Endothelial cell of umbilical vein (primary cell): ENCODE measurements at regions not wholly inside any gene's neighbourhood (a gene's known extent, or its start where the extent isn't known, plus 50 kb on each side); places are given as distances from the start of the nearest gene placed in this dataset.

Experiments used
- BruUV-seq: library from RNA; stranded (reverse); fragments of 400-500 nt; replicated peaks from 2 replicates; lab custom pipeline; 2021; lab: Mats Ljungman, UMichigan
- CTCF ChIA-PET: fragments of 300-600, 350-600 bp; sonication (Branson Sonifier 250); formaldehyde crosslinking; loops from one replicate; lab custom pipeline; 2021; ENCODE audit warnings: antibody characterized with exemption, inconsistent platforms; lab: Charles Lee
- POLR2A ChIA-PET: fragments of 300-600, 350-600 bp; sonication (Branson Sonifier 250); formaldehyde crosslinking; loops from one replicate; lab custom pipeline; 2021; ENCODE audit warnings: antibody characterized with exemption, inconsistent platforms; lab: Charles Lee
- DNase-seq: peaks from one replicate; pipeline ENCODE4 v3.0.0-alpha.2; 2011; ENCODE audit warnings: low read depth, low spot score
- FAIRE-seq: peaks from 2 replicates; lab custom pipeline; 2011; peaks lifted over from hg19 to GRCh38; lab: Jason Lieb, UNC
- H2AFZ ChIP-seq: 2 replicates; pipeline ENCODE4 v1.6.0; 2012; ENCODE audit warnings: low read depth, low read length, control low read depth, inconsistent platforms
- H3K27ac ChIP-seq: 2 replicates; pipeline ENCODE4 v1.5.1; 2011; ENCODE audit warnings: low read depth, mild to moderate bottlenecking, control low read depth, low read length, moderate library complexity; ENCODE audit not compliant: insufficient read depth
- H3K27me3 ChIP-seq, 2 experiments: 2 replicates each; pipeline versions ENCODE4 v1.6.0 to v1.6.1; 2011; ENCODE audit warnings: low read length in 2 of 2, mixed read lengths in 1 of 2; ENCODE audit not compliant: control insufficient read depth in 2 of 2, insufficient read depth in 2 of 2
- H3K36me3 ChIP-seq, 2 experiments: 2 replicates in 1 of 2; 3 replicates in 1 of 2; pipeline ENCODE4 v1.5.1; 2011; ENCODE audit warnings: low read length in 2 of 2, mild to moderate bottlenecking in 1 of 2, moderate library complexity in 1 of 2; ENCODE audit not compliant: control insufficient read depth in 2 of 2, insufficient read depth in 2 of 2; ENCODE audit errors: extremely low read depth in 1 of 2
- H3K4me1 ChIP-seq: 3 replicates; pipeline ENCODE4 v1.5.1; 2011; ENCODE audit warnings: mild to moderate bottlenecking, low read length; ENCODE audit not compliant: control insufficient read depth, insufficient read depth; ENCODE audit errors: extremely low read depth
- H3K4me2 ChIP-seq: 2 replicates; pipeline ENCODE4 v1.6.1; 2011; ENCODE audit warnings: low read length, control low read depth, mixed read lengths; ENCODE audit not compliant: insufficient read depth
- H3K4me3 ChIP-seq, 3 experiments: fragments of 200-600 bp in 1 of 3; sonication (generic), shearing (Covaris generic) in 1 of 3; replicated peaks in 1 of 3; 2 replicates each; pipeline ENCODE4 v1.5.1; 2011 to 2016; ENCODE audit warnings: control low read depth in 3 of 3, low read length in 3 of 3, mild to moderate bottlenecking in 2 of 3, inconsistent platforms in 1 of 3, low read depth in 1 of 3, moderate library complexity in 1 of 3; ENCODE audit not compliant: insufficient read depth in 1 of 3
- H3K79me2 ChIP-seq: 2 replicates; pipeline ENCODE4 v1.6.0; 2012; ENCODE audit warnings: low read length, inconsistent platforms; ENCODE audit not compliant: control insufficient read depth, insufficient read depth
- H3K9ac ChIP-seq: replicated peaks from 2 replicates; pipeline ENCODE3; 2011; ENCODE audit warnings: low read length, control low read depth; ENCODE audit not compliant: insufficient read depth; ENCODE audit errors: extremely low read depth
- H3K9me1 ChIP-seq: replicated peaks from 3 replicates; pipeline ENCODE4 v1.6.0; 2011; ENCODE audit warnings: mild to moderate bottlenecking, low read length; ENCODE audit not compliant: control insufficient read depth, insufficient read depth; ENCODE audit errors: extremely low read depth
- H3K9me3 ChIP-seq: replicated peaks from 2 replicates; pipeline ENCODE4 v1.5.1; 2012; ENCODE audit warnings: low read length, inconsistent platforms; ENCODE audit not compliant: control insufficient read depth, insufficient read depth
- H4K20me1 ChIP-seq: replicated peaks from 2 replicates; pipeline ENCODE3; 2011; ENCODE audit warnings: mild to moderate bottlenecking, low read length; ENCODE audit not compliant: control insufficient read depth, insufficient read depth; ENCODE audit errors: extremely low read depth
- CTCF ChIP-seq, 2 donors: IDR thresholded peaks; 1 replicate in 1 of 2; 2 replicates in 1 of 2; pipeline ENCODE4 v1.5.1; 2011; ENCODE audit warnings: low read length in 2 of 2, mild to moderate bottlenecking in 2 of 2, moderate library complexity in 2 of 2, control low read depth in 1 of 2, inconsistent platforms in 1 of 2, low read depth in 1 of 2; ENCODE audit not compliant: insufficient read depth in 1 of 2; ENCODE audit errors: extremely low read depth in 1 of 2
- EZH2 ChIP-seq: IDR thresholded peaks from 2 replicates; pipeline ENCODE4 v1.6.1; 2012; ENCODE audit warnings: borderline replicate concordance, low read depth, mild to moderate bottlenecking, moderate library complexity, low read length, inconsistent platforms; ENCODE audit not compliant: severe bottlenecking
- FOS ChIP-seq: IDR thresholded peaks from 2 replicates; pipeline ENCODE4 v1.6.1; 2011; ENCODE audit warnings: mild to moderate bottlenecking, low read length, moderate library complexity, borderline replicate concordance; ENCODE audit not compliant: insufficient read depth
- GATA2 ChIP-seq: IDR thresholded peaks from 2 replicates; pipeline ENCODE4 v1.7.0; 2011; ENCODE audit warnings: low read depth, mild to moderate bottlenecking, moderate library complexity, mixed read lengths, low read length; ENCODE audit not compliant: insufficient read length, insufficient read depth
- JUN ChIP-seq: IDR thresholded peaks from 2 replicates; pipeline ENCODE4 v1.6.1; 2011; ENCODE audit warnings: borderline replicate concordance, low read depth; ENCODE audit not compliant: insufficient read length, insufficient read depth
- POLR2AphosphoS5 ChIP-seq: IDR thresholded peaks from 2 replicates; pipeline ENCODE4 v1.6.1; 2012; ENCODE audit warnings: low read depth, mild to moderate bottlenecking, control low read depth, low read length, moderate library complexity; ENCODE audit not compliant: insufficient read depth
- dilution Hi-C: fragments of 300-500 bp; cut with MboI; formaldehyde crosslinking; loops from one replicate; pipeline ENCODE4 v1.15.0; 2019; ENCODE audit warnings: low sequenced_read_pairs; ENCODE audit not compliant: extremely low pct_ligation_motif_present
- intact Hi-C: fragments of 100-400 bp; cut with micrococcal nuclease; formaldehyde crosslinking; loops from one replicate; pipeline ENCODE4 v1.10.0; 2022
- TF ChIP-seq, protein P1 (sequence below): IDR thresholded peaks from 2 replicates; pipeline ENCODE4 v1.6.1; 2011; ENCODE audit not compliant: insufficient read depth, insufficient read length

DNA sequence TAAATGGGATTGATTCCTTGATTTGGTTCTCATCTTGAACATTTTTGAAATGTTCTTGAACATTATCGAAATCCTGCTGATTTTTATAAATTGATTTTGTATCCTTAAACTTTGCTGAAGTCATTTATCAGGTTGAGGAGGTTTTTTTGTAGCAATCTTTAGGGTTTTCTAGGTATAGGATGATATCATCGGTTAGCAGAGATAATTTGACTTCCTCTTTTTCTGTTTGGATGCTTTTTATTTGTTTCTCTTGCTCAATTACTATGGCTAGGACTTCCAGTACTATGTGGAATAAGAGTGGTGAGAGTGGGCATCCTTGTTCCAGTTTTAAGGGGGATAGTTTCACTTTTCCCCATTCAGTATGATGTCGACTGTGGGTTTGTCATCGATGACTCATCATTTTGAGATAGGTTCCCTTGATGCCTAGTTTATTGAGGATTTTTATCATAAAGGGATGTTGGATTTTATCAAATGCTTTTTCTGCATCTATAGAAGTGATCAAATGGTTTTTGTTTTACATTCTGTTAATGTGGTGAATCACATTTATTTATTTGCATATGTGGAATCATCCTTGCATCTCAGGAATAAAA, 201.5 kb upstream of the ZSWIM2 start:
- H2AFZ ChIP-seq = no peak overlapping the region
- ChIA-PET CTCF (no interaction called here), POLR2A (no interaction called here)
- DNase-seq (no peak), FAIRE-seq (no peak)
- H3K27me3 ChIP-seq = no peaks in the 10 kb centered on the region
- peak; percentile 26 for TF ChIP-seq FOS
- peak; percentile 59 for TF ChIP-seq JUN
- TF ChIP-seq CTCF (IDR thresholded peaks at IDR 0.05; ENCODE audit: extremely low read depth in 1 of 2, insufficient read depth in 1 of 2, low read depth in 1 of 2, low read length in 2 of 2) = no peak
- TF ChIP-seq GATA2 = no peak
- no peak for TF ChIP-seq POLR2AphosphoS5
- no TSS peak for BruUV-seq
- H3K4me2 ChIP-seq = no peak overlapping the region
- H3K9me1 ChIP-seq = no peaks in the 10 kb centered on the region
- no peaks in the 10 kb centered on the region for H3K9me3 ChIP-seq
- intact Hi-C loops = no loop called here
- no peak overlapping the region for H3K27ac ChIP-seq
- H3K9ac ChIP-seq = no peak overlapping the region
- H3K79me2 ChIP-seq = no peaks in the 10 kb centered on the region
- H4K20me1 ChIP-seq = no peaks in the 10 kb centered on the region
- no peak overlapping the region for H3K4me3 ChIP-seq
- no peaks in the 10 kb centered on the region for H3K4me1 ChIP-seq
- dilution Hi-C loops = no loop called here
- H3K36me3 ChIP-seq = no peaks in the 10 kb centered on the region

DNA sequence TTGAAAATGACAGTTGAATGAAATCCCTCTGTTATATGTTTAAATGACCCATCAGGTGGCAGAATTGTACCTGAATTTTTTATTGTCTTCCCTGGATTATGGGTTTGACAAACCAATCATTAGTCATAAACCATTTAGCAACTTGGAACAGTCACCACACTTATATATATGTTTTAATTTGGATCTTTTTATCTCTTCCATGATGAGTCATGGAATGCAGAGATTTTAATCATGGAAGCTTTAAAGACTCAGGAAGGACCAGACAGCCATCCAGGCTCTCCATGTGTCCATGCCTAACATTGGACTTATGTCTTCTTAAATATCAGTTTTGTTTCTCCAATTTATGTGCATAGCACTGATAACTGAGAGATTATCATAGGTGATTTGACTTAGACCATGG, 188.3 kb upstream of the ZSWIM2 start:
- Histone ChIP-seq H3K36me3 (no peaks in the 10 kb centered on the region), H3K79me2 (no peaks in the 10 kb centered on the region), H3K27ac (no peak overlapping the region), H3K9me3 (no peaks in the 10 kb centered on the region), H3K4me1 (no peaks in the 10 kb centered on the region), H3K27me3 (no peaks in the 10 kb centered on the region), H3K9me1 (no peaks in the 10 kb centered on the region), H3K4me2 (no peak overlapping the region), H2AFZ (no peak overlapping the region), H3K9ac (no peak overlapping the region), H3K4me3 (no peak overlapping the region), H4K20me1 (no peaks in the 10 kb centered on the region)
- intact Hi-C loops (loop anchor here (5.0 kb wide), 1 partner anchor 105 kb away; no protein-coding TSS in a partner anchor), dilution Hi-C loops (no loop called here)
- DNase-seq = no peak
- CTCF ChIA-PET = interaction anchor here (0.6 to 2.1 kb wide), 4 partner anchors 21 to 422 kb away, joined by 3 to 6 read pairs (median 4); no protein-coding TSS in a partner anchor
- TF ChIP-seq, protein P1, sequence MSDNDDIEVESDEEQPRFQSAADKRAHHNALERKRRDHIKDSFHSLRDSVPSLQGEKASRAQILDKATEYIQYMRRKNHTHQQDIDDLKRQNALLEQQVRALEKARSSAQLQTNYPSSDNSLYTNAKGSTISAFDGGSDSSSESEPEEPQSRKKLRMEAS = no peak
- TF ChIP-seq FOS (no peak), EZH2 (no peak), POLR2AphosphoS5 (no peak), JUN (no peak), GATA2 (no peak), CTCF (IDR thresholded peaks at IDR 0.05; ENCODE audit: extremely low read depth in 1 of 2, insufficient read depth in 1 of 2, low read depth in 1 of 2, low read length in 2 of 2) (no peak)
- POLR2A ChIA-PET = no interaction called here
- FAIRE-seq = no peak
- BruUV-seq = no TSS peak
